ENCODE measurements at regions not wholly inside any gene's neighbourhood (a gene's known extent, or its start where the extent isn't known, plus 50 kb on each side); places are given as distances from the start of the nearest gene placed in this dataset.

DNA sequence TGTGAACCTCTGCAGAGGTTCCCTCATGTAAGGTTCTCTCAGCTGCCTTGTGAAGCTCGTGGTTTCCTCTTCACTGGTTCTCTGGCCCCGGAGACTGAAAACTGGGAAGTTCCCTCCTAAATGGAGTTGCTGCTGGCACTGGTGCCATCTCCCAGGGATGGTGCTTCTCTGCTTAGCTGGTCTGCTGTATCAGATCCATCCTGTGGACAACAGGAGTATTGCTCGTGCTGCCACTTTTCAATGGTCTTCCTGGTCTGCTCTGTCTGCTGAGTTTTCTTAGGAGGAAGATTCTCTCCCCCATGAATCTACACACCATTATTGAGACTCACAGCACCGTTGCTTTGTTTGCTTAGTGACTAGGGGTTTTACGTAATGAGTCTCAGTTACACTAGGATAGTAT, 247.8 kb downstream of the OTUD1 start:
- H3K4me3 ChIP-seq (ENCODE audit: low read length), result no peak overlapping the region
- TF ChIP-seq CTCF (conservative IDR thresholded peaks at IDR 0.05; ENCODE audit: low read depth, low read length), result no peak
- DNase-seq (ENCODE audit: low read depth), result no peak

- DNase-seq (ENCODE audit: low read depth), result no peak
- H3K4me3 ChIP-seq (ENCODE audit: low read length), result no peak overlapping the region
- TF ChIP-seq CTCF (conservative IDR thresholded peaks at IDR 0.05; ENCODE audit: low read depth, low read length), result no peak
These were observed 253.9 kb downstream of the OTUD1 start for GRCh38 chr10:23692736-23693135.

- no peak overlapping the region for H3K4me3 ChIP-seq (ENCODE audit: low read length)
- no peak for DNase-seq (ENCODE audit: low read depth)
These were observed 254.6 kb downstream of the OTUD1 start for GRCh38 chr10:23693501-23693901.

DNA sequence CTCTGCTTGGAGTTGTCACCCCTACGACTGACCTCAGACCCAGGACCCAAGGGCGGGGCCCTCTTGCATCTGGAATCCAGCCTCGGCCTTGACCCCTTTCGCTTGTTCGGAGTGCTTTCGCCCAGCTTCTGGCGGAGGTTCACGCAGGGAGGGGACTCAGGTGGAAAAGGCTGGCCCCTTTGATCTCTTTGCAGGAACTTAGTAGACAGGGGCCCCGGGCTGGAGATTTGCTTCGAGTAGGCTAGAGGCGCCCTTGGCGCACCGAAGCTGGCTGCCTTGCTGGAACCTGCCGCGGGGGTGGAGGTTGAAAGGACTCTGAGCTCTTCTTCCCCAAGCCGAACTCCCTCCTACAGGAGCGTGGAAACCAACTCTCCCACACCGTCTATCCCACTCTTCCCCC, 255.1 kb downstream of the OTUD1 start:
- DNase-seq (ENCODE audit: low read depth), result no peak

More at GRCh38 chr10:23693501-23693901, 254.6 kb downstream of the OTUD1 start:
- TF ChIP-seq CTCF (conservative IDR thresholded peaks at IDR 0.05; ENCODE audit: low read depth, low read length), result peak; percentile 17

DNA sequence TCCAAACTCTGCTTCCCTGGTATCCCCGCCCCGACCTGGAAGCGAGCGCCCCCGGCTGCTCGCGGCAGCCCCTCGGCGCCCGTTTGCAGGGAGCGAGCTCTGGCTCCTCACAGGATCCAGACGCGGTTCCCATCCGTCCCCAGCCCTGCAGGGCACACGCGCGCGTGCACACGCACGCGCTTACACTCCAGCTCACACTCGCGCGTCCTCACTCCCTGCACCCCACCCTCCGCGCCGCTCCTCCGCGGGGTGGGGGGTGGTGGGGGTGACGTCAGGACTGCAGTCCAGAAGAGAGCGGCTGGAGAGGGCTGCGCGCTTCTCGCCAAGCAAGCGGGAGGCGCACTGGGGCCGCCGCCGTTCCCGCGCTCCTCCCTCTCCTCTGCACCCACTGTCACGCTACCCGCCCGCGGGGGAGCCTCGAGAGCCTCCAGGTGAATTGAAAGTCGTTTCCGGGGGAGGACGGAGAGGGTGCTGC, 255.6 kb downstream of the OTUD1 start:
- H3K4me3 ChIP-seq (ENCODE audit: low read length), result no peak overlapping the region
- TF ChIP-seq CTCF (conservative IDR thresholded peaks at IDR 0.05; ENCODE audit: low read depth, low read length), result no peak
- no peak for DNase-seq (ENCODE audit: low read depth)

More for the DNA sequence above, 255.1 kb downstream of the OTUD1 start:
- TF ChIP-seq CTCF (conservative IDR thresholded peaks at IDR 0.05; ENCODE audit: low read depth, low read length), result no peak
- no peak overlapping the region for H3K4me3 ChIP-seq (ENCODE audit: low read length)

GRCh38 chr10:23694921-23695824, 256.3 kb downstream of the OTUD1 start:
- no peak for DNase-seq (ENCODE audit: low read depth)
- TF ChIP-seq CTCF (conservative IDR thresholded peaks at IDR 0.05; ENCODE audit: low read depth, low read length), result no peak
- H3K4me3 ChIP-seq (ENCODE audit: low read length), result no peak overlapping the region
